Kidney (tissue), 13 donors: ENCODE measurements at regions not wholly inside any gene's neighbourhood (a gene's known extent, or its start where the extent isn't known, plus 50 kb on each side); places are given as distances from the start of the nearest gene placed in this dataset.

ENCODE experiments used
- DNase-seq, 5 donors: peaks; one replicate each; pipeline ENCODE4 v3.0.0-alpha.2; 2013 to 2020
- FAIRE-seq: peaks from 2 replicates; lab custom pipeline; 2012; peaks lifted over from hg19 to GRCh38; lab: Jason Lieb, UNC
- H3K27ac ChIP-seq, 2 donors: one replicate each; pipeline ENCODE4 v1.7.0; 2013; ENCODE audit warnings: low read depth in 2 of 2, low read length in 2 of 2, inconsistent platforms in 1 of 2
- H3K27me3 ChIP-seq: one replicate; pipeline ENCODE4 v1.7.1; 2013; ENCODE audit warnings: low read length, inconsistent platforms; ENCODE audit not compliant: control insufficient read depth, insufficient read depth
- H3K36me3 ChIP-seq, 3 donors: one replicate each; pipeline versions ENCODE4 v1.7.0 to v1.7.1; 2013; ENCODE audit warnings: low read length in 3 of 3, control low read depth in 1 of 3, inconsistent platforms in 1 of 3; ENCODE audit not compliant: insufficient read depth in 3 of 3, control insufficient read depth in 2 of 3
- H3K4me1 ChIP-seq, 3 donors: one replicate each; pipeline versions ENCODE4 v1.7.0 to v1.7.1; 2013; ENCODE audit warnings: low read length in 3 of 3, inconsistent platforms in 1 of 3, low read depth in 1 of 3; ENCODE audit not compliant: control insufficient read depth in 2 of 3, insufficient read depth in 2 of 3
- H3K4me3 ChIP-seq, 3 donors: one replicate each; pipeline versions ENCODE4 v1.7.0 to v1.8.1; 2013; ENCODE audit warnings: low read length in 3 of 3, control low read depth in 1 of 3, inconsistent platforms in 1 of 3
- H3K9ac ChIP-seq, 3 donors: one replicate each; pipeline versions ENCODE4 v1.7.0 to v1.7.1; 2013; ENCODE audit warnings: low read length in 3 of 3, control low read depth in 1 of 3, inconsistent platforms in 1 of 3
- H3K9me3 ChIP-seq, 3 donors: one replicate each; pipeline versions ENCODE4 v1.7.0 to v1.7.1; 2013; ENCODE audit warnings: low read length in 3 of 3, control low read depth in 1 of 3, inconsistent platforms in 1 of 3; ENCODE audit not compliant: control insufficient read depth in 2 of 3, insufficient read depth in 1 of 3
- CTCF ChIP-seq: IDR thresholded peaks from 3 replicates; pipeline ENCODE4 v1.5.1; 2012; ENCODE audit warnings: mild to moderate bottlenecking, moderate library complexity, borderline replicate concordance; ENCODE audit not compliant: insufficient read depth; ENCODE audit errors: extremely low read depth
- intact Hi-C: fragments of 100-400 bp; cut with DNase I; formaldehyde crosslinking; loops from one replicate; pipeline ENCODE4 v1.11.1; 2022
- donor health status: control.
- donor health status: control.
- donor health status: control.
- donor health status: control.
- donor health status: control.
- donor health status: DM: yes; HTN: yes; CAD: no.
- donor health status: Normal renal cell carcinoma (clear cell type).

- Histone ChIP-seq H3K9ac (no peak overlapping the region), H3K36me3 (no peaks in the 10 kb centered on the region), H3K4me1 (no peaks in the 10 kb centered on the region), H3K27me3 (no peaks in the 10 kb centered on the region), H3K4me3 (no peak overlapping the region), H3K27ac (no peak overlapping the region), H3K9me3 (no peaks in the 10 kb centered on the region)
- TF ChIP-seq CTCF: no peak
- DNase-seq (no peak), FAIRE-seq (no peak)
- intact Hi-C loops: no loop called here
These were observed 86.4 kb upstream of the ZKSCAN2 start for GRCh38 chr16:25344006-25344405.

DNA sequence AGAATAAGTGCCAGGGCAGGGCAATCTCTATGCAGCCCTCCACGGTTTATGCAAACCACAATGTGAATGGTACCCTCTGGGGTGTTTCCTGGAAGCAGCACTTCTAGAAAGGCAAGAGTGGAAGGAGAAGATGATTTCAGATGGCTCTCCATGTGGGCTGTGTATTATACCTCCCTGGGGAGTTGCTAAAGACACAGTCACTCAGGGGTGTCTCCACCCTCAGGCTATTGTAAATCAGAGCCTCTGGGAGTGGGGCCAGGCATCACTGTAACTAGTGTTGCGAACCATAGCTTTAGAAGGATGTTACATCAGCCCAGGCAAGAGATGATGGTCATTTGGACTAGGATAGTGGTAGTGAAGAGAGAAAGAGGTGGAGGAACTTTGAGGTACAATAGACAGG, 83.3 kb upstream of the ZKSCAN2 start:
- FAIRE-seq (no peak), DNase-seq (no peak)
- Histone ChIP-seq H3K36me3 (no peaks in the 10 kb centered on the region), H3K9ac (no peak overlapping the region), H3K4me3 (no peak overlapping the region), H3K9me3 (no peaks in the 10 kb centered on the region), H3K27ac (no peak overlapping the region), H3K27me3 (no peaks in the 10 kb centered on the region), H3K4me1 (no peaks in the 10 kb centered on the region)
- intact Hi-C loops: no loop called here
- no peak for TF ChIP-seq CTCF

- Histone ChIP-seq H3K9me3 (peaks cover 0 to 8% (median 6%) of the 10 kb centered on the region in 3 donors), H3K9ac (no peak overlapping the region), H3K27ac (no peak overlapping the region), H3K4me1 (no peaks in the 10 kb centered on the region), H3K36me3 (no peaks in the 10 kb centered on the region), H3K4me3 (no peak overlapping the region), H3K27me3 (no peaks in the 10 kb centered on the region)
- DNase-seq: no peak
- no peak for FAIRE-seq
- TF ChIP-seq CTCF: no peak
- intact Hi-C loops: no loop called here
These were observed 60.2 kb upstream of the ZKSCAN2 start for GRCh38 chr16:25317732-25318316.

DNA sequence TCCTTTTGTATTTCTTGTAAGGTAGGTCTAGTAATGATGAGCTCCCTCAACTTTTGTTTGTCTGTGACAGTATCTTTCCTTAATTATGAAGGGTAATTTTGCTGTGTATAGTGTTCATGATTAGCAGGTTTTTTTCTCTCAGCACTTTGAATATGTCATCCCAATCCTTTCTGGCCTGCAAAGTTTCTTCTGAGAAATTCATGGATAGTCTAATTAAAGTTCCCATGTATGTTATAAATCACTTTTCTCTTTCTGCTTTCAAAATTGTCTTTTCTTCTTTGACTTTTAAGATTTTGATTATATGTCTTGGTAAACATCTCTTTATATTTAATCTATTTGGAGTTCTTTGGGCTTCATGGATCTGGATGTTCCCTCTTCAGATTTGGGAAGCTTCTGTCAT, 54.3 kb upstream of the ZKSCAN2 start:
- Histone ChIP-seq H3K4me3 (no peak overlapping the region), H3K9ac (no peak overlapping the region), H3K27ac (no peak overlapping the region), H3K9me3 (peaks cover 0 to 18% (median 18%) of the 10 kb centered on the region in 3 donors), H3K36me3 (no peaks in the 10 kb centered on the region), H3K4me1 (no peaks in the 10 kb centered on the region), H3K27me3 (no peaks in the 10 kb centered on the region)
- intact Hi-C loops: no loop called here
- DNase-seq: no peak
- no peak for TF ChIP-seq CTCF
- no peak for FAIRE-seq
